ENCODE measurements at regions not wholly inside any gene's neighbourhood (a gene's known extent, or its start where the extent isn't known, plus 50 kb on each side); places are given as distances from the start of the nearest gene placed in this dataset.

- TF ChIP-seq EZH2 (IDR thresholded peaks at IDR 0.05; ENCODE audit: insufficient read depth, poor library complexity, severe bottlenecking) (no peak), EZH2phosphoT487 (IDR thresholded peaks at IDR 0.05; ENCODE audit: insufficient read depth, low read depth) (no peak)
These were observed 1159.0 kb downstream of the TYW1 start for GRCh38 chr7:68155676-68156075.

Data from GM23248 (cell line).